RWPE1 (cell line): ENCODE measurements at regions not wholly inside any gene's neighbourhood (a gene's known extent, or its start where the extent isn't known, plus 50 kb on each side); places are given as distances from the start of the nearest gene placed in this dataset.

Experiments
- CTCF ChIA-PET: fragments of 350-600 bp; sonication (Branson Sonifier 250); formaldehyde crosslinking; extraction: SDS; loops from one replicate; lab custom pipeline; 2021; lab: Yijun Ruan, JAX
- POLR2A ChIA-PET: fragments of 400-600 bp; formaldehyde crosslinking; extraction: SDS; loops from one replicate; lab custom pipeline; 2020; ENCODE audit warnings: antibody characterized with exemption; ENCODE audit not compliant: low non-redundant PET; lab: Yijun Ruan, JAX
- DNase-seq: peaks from one replicate; pipeline ENCODE4 v3.0.0; 2012; ENCODE audit warnings: low spot score
- H3K27ac ChIP-seq: fragments of 450-650 bp; 2 replicates; pipeline ENCODE4 v1.5.1; 2017
- TF ChIP-seq, protein P1 (sequence below): fragments of 450-650 bp; conservative IDR thresholded peaks from 2 replicates; pipeline ENCODE4 v1.5.1; 2017; ENCODE audit warnings: low read depth, mild to moderate bottlenecking

DNA sequence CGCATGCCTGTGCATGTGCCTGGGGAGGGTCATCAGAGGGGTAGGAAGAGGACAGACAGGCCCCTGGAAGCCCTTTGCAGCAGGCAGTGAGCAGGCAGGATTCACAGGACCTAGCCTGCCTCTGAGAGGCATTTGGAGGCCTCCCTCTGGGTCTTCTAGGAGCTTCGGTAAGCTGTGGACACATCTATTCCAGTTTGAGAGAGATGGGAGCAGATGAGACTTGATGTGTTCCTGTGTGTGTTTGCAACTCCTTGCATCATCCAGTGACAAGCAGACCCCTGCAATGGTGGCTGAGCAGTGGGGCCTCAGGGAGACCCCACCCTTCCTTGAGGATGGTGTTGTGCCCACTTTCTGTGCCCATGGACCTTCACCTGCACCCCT, 64.0 kb downstream of the GADD45G start:
- H3K27ac ChIP-seq: no peak overlapping the region
- ChIA-PET POLR2A (no interaction called here), CTCF (interaction anchor here (0.7 kb wide), 1 partner anchor 431 kb away, joined by 3 read pairs; no protein-coding TSS in a partner anchor)
- TF ChIP-seq, protein P1, sequence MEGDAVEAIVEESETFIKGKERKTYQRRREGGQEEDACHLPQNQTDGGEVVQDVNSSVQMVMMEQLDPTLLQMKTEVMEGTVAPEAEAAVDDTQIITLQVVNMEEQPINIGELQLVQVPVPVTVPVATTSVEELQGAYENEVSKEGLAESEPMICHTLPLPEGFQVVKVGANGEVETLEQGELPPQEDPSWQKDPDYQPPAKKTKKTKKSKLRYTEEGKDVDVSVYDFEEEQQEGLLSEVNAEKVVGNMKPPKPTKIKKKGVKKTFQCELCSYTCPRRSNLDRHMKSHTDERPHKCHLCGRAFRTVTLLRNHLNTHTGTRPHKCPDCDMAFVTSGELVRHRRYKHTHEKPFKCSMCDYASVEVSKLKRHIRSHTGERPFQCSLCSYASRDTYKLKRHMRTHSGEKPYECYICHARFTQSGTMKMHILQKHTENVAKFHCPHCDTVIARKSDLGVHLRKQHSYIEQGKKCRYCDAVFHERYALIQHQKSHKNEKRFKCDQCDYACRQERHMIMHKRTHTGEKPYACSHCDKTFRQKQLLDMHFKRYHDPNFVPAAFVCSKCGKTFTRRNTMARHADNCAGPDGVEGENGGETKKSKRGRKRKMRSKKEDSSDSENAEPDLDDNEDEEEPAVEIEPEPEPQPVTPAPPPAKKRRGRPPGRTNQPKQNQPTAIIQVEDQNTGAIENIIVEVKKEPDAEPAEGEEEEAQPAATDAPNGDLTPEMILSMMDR: no peak
- DNase-seq: no peak

DNA sequence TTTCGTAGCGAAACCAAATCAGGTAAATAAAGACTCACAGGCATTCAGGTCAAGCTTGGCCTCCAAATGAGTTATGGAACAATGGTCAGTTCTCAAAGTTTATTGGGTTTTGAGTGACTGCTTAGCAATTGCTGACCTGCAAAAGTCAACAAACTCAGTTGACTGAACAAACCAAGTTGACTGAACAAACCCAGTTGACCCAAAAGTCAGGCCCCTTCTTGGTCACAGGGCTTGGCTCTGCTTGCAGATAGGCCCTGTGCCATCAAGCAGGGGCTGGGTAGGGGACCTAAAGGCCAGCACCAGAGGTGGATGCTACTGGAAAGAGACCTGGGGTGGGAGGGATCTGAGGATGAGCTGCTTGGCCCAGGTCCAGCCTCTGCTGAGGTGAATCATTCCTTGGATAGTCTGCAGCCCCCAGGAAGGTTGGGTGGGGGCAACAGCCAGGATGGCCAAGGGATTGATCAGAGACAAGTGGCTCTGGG, 64.6 kb downstream of the GADD45G start:
- no peak overlapping the region for H3K27ac ChIP-seq
- ChIA-PET POLR2A (no interaction called here), CTCF (interaction anchor here (0.7 kb wide), 1 partner anchor 431 kb away, joined by 3 read pairs; no protein-coding TSS in a partner anchor)
- TF ChIP-seq, protein P1: no peak
- no peak for DNase-seq

DNA sequence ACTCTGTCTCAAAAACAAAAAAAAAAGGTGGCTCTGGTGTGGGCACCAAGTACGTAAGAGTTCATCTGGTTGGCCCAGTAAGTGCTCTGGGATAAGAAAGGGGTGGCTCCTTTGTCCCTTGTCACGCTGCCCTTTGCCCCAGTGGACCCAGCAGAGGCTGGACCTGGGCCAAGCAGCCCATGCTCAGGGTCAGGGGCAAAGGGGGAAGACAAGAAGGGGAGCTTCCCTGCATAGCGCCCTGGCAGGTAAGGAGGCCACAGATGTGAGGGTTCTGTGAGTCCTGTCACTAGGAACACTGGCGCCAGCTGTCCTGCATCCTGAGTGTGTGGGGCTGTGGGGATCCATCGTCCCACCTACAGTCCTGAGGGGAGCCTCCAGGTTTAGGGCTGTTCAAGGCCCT, 65.3 kb downstream of the GADD45G start:
- TF ChIP-seq, protein P1: no peak
- CTCF ChIA-PET: no interaction called here
- no peak overlapping the region for H3K27ac ChIP-seq
- POLR2A ChIA-PET: no interaction called here
- DNase-seq: no peak

DNA sequence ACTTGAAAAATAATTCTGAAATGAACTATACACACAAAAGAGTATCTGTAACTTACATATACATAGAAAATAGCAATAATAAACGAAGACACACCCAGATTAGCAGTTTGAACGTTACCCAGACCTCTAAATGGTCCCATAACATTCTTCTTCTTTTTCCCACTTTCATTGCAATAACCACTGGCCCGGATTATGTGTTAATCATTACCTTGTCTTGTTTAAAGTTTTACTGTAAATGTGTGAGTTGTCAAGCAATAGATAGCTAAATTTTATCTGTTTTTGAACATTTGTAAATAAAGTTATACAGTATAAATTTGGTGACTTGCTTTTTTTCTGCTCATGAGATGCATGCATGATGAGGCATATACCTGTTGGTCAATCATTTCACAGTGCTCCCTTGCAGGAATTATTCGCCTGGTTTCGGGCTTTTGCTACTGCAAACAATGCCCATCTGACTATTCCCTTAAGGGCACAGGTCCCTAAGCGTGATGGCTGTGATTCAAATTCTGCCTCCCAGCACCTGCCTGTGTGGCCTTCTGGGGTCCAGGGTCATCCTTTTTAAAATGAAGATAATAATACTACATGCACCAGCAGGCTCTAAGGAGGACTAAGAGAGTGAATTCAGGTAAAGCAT, 66.1 kb downstream of the GADD45G start:
- H3K27ac ChIP-seq: no peak overlapping the region
- TF ChIP-seq, protein P1: no peak
- no peak for DNase-seq
- ChIA-PET POLR2A (no interaction called here), CTCF (no interaction called here)

DNA sequence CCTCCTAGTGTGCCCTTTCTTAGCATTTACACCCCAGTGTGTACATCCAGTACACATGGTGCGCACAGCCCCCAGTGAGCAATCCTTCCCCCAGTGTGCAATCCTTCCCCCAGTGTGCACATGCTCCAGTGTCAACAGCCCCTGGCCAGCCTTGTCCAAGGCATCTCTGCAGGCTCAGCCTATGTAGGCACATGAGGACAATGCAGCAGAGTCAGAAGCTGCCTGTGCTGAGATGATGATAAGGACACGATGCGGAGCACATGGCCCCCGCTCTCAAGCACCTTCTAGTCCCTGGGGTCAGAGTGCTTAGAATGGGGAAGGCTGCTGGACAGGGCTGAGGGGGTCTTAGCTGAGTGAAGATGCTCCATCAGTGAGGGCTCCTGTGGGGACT, 69.8 kb downstream of the GADD45G start:
- H3K27ac ChIP-seq: no peak overlapping the region
- ChIA-PET CTCF (interaction anchor here (0.5 kb wide), 1 partner anchor 14 kb away, joined by 4 read pairs; no protein-coding TSS in a partner anchor), POLR2A (no interaction called here)
- DNase-seq: no peak
- TF ChIP-seq, protein P1: no peak

DNA sequence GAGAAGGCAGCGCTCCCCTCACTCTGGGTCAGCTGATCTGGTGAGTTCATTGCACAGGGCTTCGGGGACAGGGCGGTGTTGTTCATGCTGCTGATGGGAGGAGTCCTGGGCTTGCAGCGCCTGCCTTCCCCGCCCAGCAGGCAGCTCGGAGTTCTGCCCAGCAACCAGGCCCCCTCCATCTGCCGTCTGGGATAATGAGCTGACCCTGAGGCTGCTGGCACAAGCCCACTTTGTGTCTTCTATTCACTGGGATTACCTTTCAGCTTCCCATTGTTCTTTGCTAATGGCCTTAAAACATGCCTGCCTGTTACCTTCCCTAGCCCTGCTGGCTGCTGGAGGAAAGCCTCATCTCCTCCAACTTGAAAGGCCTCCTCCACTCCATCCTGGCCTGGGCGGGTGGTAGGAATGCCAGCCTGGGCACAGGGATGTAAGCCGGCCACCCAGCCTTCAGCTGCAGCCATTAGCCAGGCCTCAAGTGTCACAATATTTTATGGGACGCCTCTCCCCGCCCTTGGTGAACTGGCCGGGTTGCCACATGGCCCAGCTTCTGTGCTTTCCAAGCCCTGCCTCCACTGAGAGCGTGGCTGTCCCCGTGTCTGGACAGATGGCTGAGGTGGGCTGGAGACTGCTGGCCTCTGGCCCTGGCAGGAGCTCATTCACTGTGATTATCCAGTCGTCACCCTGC, 70.4 kb downstream of the GADD45G start:
- no peak overlapping the region for H3K27ac ChIP-seq
- ChIA-PET POLR2A (no interaction called here), CTCF (interaction anchor here (0.5 to 1.2 kb wide), 4 partner anchors 11 to 139 kb away, joined by 3 to 6 read pairs (median 4); no protein-coding TSS in a partner anchor)
- no peak for DNase-seq
- TF ChIP-seq, protein P1: no peak
